Fibroblast of gingiva (primary cell): ENCODE measurements at regions not wholly inside any gene's neighbourhood (a gene's known extent, or its start where the extent isn't known, plus 50 kb on each side); places are given as distances from the start of the nearest gene placed in this dataset.

ENCODE experiments used
- DNase-seq: peaks from one replicate; pipeline ENCODE4 v3.0.0-alpha.2; 2011; ENCODE audit warnings: low read depth

- DNase-seq = peak; percentile 56
Measured at GRCh38 chr6:88349511-88349910, 183.4 kb upstream of the CNR1 start.

- no peak for DNase-seq
Measured at GRCh38 chr6:88342336-88342735, 176.2 kb upstream of the CNR1 start.

GRCh38 chr6:88339761-88340160 is 173.6 kb upstream of the CNR1 start:
- DNase-seq = peak; percentile 4

GRCh38 chr6:88321306-88321705 is 155.2 kb upstream of the CNR1 start:
- DNase-seq = no peak

GRCh38 chr6:88311561-88311960 is 145.4 kb upstream of the CNR1 start:
- DNase-seq = no peak

- DNase-seq = no peak
Measured at GRCh38 chr6:88304520-88304919, 138.4 kb upstream of the CNR1 start.

GRCh38 chr6:88302769-88303225 is 136.7 kb upstream of the CNR1 start:
- no peak for DNase-seq

- DNase-seq = peak; percentile 73
Measured at GRCh38 chr6:88301888-88302768, 136.0 kb upstream of the CNR1 start.

- DNase-seq = peak; percentile 42
Measured at GRCh38 chr6:88301256-88301655, 135.1 kb upstream of the CNR1 start.

- no peak for DNase-seq
Measured at GRCh38 chr6:88298066-88298845, 132.1 kb upstream of the CNR1 start.

- DNase-seq = no peak
Measured at GRCh38 chr6:88296694-88297093, 130.5 kb upstream of the CNR1 start.

GRCh38 chr6:88295663-88296062 is 129.5 kb upstream of the CNR1 start:
- DNase-seq = no peak

- DNase-seq = no peak
Measured at GRCh38 chr6:88294702-88295101, 128.6 kb upstream of the CNR1 start.

- DNase-seq = no peak
Measured at GRCh38 chr6:88290411-88290810, 124.3 kb upstream of the CNR1 start.

- peak; percentile 10 for DNase-seq
Measured at GRCh38 chr6:88287696-88288095, 121.5 kb upstream of the CNR1 start.

- no peak for DNase-seq
Measured at GRCh38 chr6:88276331-88276730, 110.2 kb upstream of the CNR1 start.

- DNase-seq = no peak
Measured at GRCh38 chr6:88268508-88268907, 102.4 kb upstream of the CNR1 start.

- no peak for DNase-seq
Measured at GRCh38 chr6:88266126-88266525, 100.0 kb upstream of the CNR1 start.

- no peak for DNase-seq
Measured at GRCh38 chr6:88263591-88263990, 97.4 kb upstream of the CNR1 start.

- peak; percentile 53 for DNase-seq
Measured at GRCh38 chr6:88262332-88262731, 96.2 kb upstream of the CNR1 start.

- DNase-seq = no peak
Measured at GRCh38 chr6:88251301-88251700, 85.2 kb upstream of the CNR1 start.

GRCh38 chr6:88248709-88249321 is 82.7 kb upstream of the CNR1 start:
- no peak for DNase-seq

GRCh38 chr6:88246654-88247053 is 80.5 kb upstream of the CNR1 start:
- DNase-seq = no peak
